ENCODE measurements at regions not wholly inside any gene's neighbourhood (a gene's known extent, or its start where the extent isn't known, plus 50 kb on each side); places are given as distances from the start of the nearest gene placed in this dataset.

DNA sequence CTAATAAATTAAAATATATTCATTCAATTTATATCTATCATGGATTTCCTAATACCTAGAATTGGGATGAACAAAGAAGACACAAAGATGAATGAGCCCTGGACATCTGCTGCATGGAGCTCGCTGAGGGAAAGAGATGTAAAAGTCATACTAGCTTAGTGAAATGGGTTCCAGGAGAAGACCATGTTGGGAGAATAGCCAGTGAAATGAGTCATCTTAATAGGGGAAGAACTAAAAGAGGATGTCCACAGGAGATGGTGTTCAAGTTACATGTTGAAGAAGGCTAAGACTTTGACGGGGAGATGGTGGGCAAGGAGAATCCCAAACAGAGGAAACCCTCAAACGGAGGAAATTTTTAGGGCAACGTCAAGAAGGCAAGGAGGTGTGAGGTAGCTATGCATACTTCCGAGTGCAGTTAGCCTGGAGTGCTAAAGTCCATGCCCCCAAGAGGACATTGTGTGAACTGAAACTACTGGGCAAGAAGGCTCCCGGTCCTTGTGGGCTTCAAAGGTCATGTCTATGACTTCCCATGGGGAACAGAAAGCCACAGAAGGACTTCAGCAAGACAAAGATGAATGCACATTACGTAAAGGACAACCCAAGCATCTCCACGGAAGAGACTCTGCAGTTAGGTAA, 220.5 kb upstream of the CDH11 start:
- Histone ChIP-seq H3K4me3 (ENCODE audit: control insufficient read depth in 1 of 2, extremely low read depth in 1 of 2, low read length in 1 of 2) (no peak overlapping the region), H3K27ac (ENCODE audit: low read length) (no peak overlapping the region), H3K9me3 (no peaks in the 10 kb centered on the region), H3K27me3 (replicated peaks in 1 of 2; ENCODE audit: control insufficient read depth in 2 of 2, extremely low read depth in 1 of 2, insufficient read depth in 2 of 2, low read length in 1 of 2) (no peaks in the 10 kb centered on the region), H3K4me1 (ENCODE audit: control insufficient read depth in 1 of 2, extremely low read depth in 1 of 2, insufficient read depth in 2 of 2, low read length in 2 of 2) (no peaks in the 10 kb centered on the region), H3K36me3 (ENCODE audit: control insufficient read depth in 2 of 2, extremely low read depth in 1 of 2, insufficient read depth in 1 of 2, low read length in 1 of 2) (no peaks in the 10 kb centered on the region)
- DNase-seq = no peak
- H3K27ac Mint-ChIP-seq = no peak overlapping the region
- H3K27me3 Mint-ChIP-seq = no peaks in the 10 kb centered on the region
- WGBS (ENCODE audit: insufficient coverage) = 72% methylated on average over 5 of the region's 8 CpGs
- no peaks in the 10 kb centered on the region for H3K36me3 Mint-ChIP-seq
- POLR2A ChIA-PET = no interaction called here
- no peaks in the 10 kb centered on the region for H3K4me1 Mint-ChIP-seq
- CTCF ChIA-PET = no interaction called here
- H3K9me3 Mint-ChIP-seq = peaks cover 19 to 32% (median 23%) of the 10 kb centered on the region in 3 donors
- ATAC-seq (replicated peaks in 1 of 4) = no peak
- no peak overlapping the region for H3K4me3 Mint-ChIP-seq

DNA sequence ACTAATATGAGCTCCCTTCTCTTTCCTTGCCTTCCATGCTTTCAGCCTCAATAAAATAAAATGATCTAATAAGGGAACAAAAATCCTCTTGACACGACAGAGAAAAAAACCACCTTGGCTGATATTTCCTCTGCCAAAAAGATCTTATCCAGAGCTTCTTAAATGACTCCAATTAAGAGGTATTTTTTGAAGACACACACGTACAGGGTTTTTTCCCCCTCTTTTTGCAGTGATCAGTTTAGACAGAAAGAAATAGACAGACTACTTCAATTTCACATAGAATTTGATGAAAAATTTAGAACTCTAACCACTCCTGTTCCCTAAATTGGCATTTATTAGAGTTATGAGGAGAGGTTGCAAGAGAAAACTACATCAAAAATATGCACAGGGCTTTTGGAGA, 217.2 kb upstream of the CDH11 start:
- H3K36me3 Mint-ChIP-seq = no peaks in the 10 kb centered on the region
- no peaks in the 10 kb centered on the region for H3K9me3 ChIP-seq
- no peaks in the 10 kb centered on the region for H3K36me3 ChIP-seq (ENCODE audit: control insufficient read depth in 2 of 2, extremely low read depth in 1 of 2, insufficient read depth in 1 of 2, low read length in 1 of 2)
- no peaks in the 10 kb centered on the region for H3K4me1 Mint-ChIP-seq
- H3K27ac ChIP-seq (ENCODE audit: low read length) = no peak overlapping the region
- DNase-seq (no peak), ATAC-seq (replicated peaks in 1 of 4) (no peak)
- ChIA-PET CTCF (no interaction called here), POLR2A (no interaction called here)
- no peaks in the 10 kb centered on the region for H3K4me1 ChIP-seq (ENCODE audit: control insufficient read depth in 1 of 2, extremely low read depth in 1 of 2, insufficient read depth in 2 of 2, low read length in 2 of 2)
- no CpG with 5 or more reads among the region's 2 CpGs for WGBS (ENCODE audit: insufficient coverage)
- no peaks in the 10 kb centered on the region for H3K27me3 ChIP-seq (replicated peaks in 1 of 2; ENCODE audit: control insufficient read depth in 2 of 2, extremely low read depth in 1 of 2, insufficient read depth in 2 of 2, low read length in 1 of 2)
- no peaks in the 10 kb centered on the region for H3K27me3 Mint-ChIP-seq
- H3K4me3 ChIP-seq (ENCODE audit: control insufficient read depth in 1 of 2, extremely low read depth in 1 of 2, low read length in 1 of 2) = no peak overlapping the region
- H3K9me3 Mint-ChIP-seq = peaks cover 15 to 19% (median 16%) of the 10 kb centered on the region in 3 donors
- no peak overlapping the region for H3K4me3 Mint-ChIP-seq
- no peak overlapping the region for H3K27ac Mint-ChIP-seq

DNA sequence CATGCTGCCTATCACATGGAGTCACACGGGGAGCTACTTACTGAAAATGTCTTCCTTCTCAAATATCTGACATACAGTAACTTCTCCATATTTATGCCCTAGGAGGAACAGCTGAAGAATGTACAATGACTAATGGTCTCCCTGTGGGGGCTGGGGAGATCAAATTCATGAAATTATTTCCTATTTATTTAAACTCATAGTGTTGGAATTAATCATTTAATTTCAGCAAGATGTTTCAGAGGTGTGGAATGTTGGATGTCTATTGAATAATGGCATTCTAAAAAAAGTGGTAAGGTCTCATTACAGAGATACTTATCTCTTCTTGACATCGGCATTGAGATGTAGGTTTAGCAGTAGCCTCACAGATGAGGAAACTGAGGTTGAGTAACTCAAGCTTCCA, 214.3 kb upstream of the CDH11 start:
- H3K27me3 Mint-ChIP-seq = no peaks in the 10 kb centered on the region
- no peak for ATAC-seq (replicated peaks in 1 of 4)
- no peaks in the 10 kb centered on the region for H3K27me3 ChIP-seq (replicated peaks in 1 of 2; ENCODE audit: control insufficient read depth in 2 of 2, extremely low read depth in 1 of 2, insufficient read depth in 2 of 2, low read length in 1 of 2)
- no CpG with 5 or more reads among the region's 2 CpGs for WGBS (ENCODE audit: insufficient coverage)
- no peaks in the 10 kb centered on the region for H3K36me3 ChIP-seq (ENCODE audit: control insufficient read depth in 2 of 2, extremely low read depth in 1 of 2, insufficient read depth in 1 of 2, low read length in 1 of 2)
- H3K36me3 Mint-ChIP-seq = no peaks in the 10 kb centered on the region
- no peak overlapping the region for H3K27ac Mint-ChIP-seq
- ChIA-PET CTCF (no interaction called here), POLR2A (no interaction called here)
- no peaks in the 10 kb centered on the region for H3K4me1 Mint-ChIP-seq
- no peak overlapping the region for H3K27ac ChIP-seq (ENCODE audit: low read length)
- peaks cover 12 to 14% (median 12%) of the 10 kb centered on the region in 3 donors for H3K9me3 Mint-ChIP-seq
- no peak overlapping the region for H3K4me3 ChIP-seq (ENCODE audit: control insufficient read depth in 1 of 2, extremely low read depth in 1 of 2, low read length in 1 of 2)
- no peak overlapping the region for H3K4me3 Mint-ChIP-seq
- DNase-seq = no peak
- no peaks in the 10 kb centered on the region for H3K9me3 ChIP-seq
- no peaks in the 10 kb centered on the region for H3K4me1 ChIP-seq (ENCODE audit: control insufficient read depth in 1 of 2, extremely low read depth in 1 of 2, insufficient read depth in 2 of 2, low read length in 2 of 2)

DNA sequence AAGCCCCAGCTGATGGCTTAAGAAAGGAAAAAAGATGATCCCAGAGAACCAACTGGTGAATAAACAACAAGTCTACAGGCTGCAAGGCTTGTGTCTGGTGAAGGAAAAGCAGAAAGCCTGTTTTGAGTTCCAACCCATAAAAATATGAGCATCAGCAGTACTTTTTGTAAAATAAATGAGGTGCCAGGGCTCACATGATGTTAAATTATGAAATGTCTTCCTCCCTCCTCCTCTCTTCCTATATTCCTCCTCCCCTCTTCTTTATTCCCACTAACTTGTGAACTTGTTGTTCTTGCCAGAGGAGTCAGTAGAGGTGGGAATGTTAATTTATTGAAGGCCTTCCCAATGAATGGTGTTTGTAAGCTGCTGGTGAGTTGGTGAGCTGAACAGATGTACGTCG, 212.2 kb upstream of the CDH11 start:
- no CpG with 5 or more reads among the region's 2 CpGs for WGBS (ENCODE audit: insufficient coverage)
- H3K27me3 Mint-ChIP-seq = no peaks in the 10 kb centered on the region

DNA sequence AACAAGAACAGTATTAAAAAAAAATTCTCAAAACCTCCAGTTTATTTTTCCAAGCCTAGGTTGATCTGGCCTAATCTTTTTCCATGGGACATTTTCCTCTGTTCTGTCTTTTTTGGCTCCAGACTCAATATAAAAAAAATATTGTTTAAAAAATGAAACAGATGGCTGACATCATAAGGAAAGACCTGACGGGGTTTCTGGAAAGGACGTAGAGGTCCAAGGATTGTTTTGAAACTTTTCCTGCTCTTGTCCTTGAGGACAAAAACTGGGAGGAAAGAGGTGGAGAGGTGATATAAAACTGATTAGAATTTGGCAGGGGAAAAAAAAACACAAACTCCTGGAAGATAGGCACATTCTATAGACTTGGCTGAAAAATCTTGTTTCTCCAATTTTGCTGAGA, 211.4 kb upstream of the CDH11 start:
- CTCF ChIA-PET = no interaction called here
- Mint-ChIP-seq H3K27me3 (no peaks in the 10 kb centered on the region), H3K9me3 (peaks cover 12 to 17% (median 15%) of the 10 kb centered on the region in 3 donors), H3K27ac (no peak overlapping the region), H3K4me1 (no peaks in the 10 kb centered on the region), H3K36me3 (no peaks in the 10 kb centered on the region), H3K4me3 (no peak overlapping the region)
- DNase-seq (no peak), ATAC-seq (replicated peaks in 1 of 4) (no peak)
- H3K4me1 ChIP-seq (ENCODE audit: control insufficient read depth in 1 of 2, extremely low read depth in 1 of 2, insufficient read depth in 2 of 2, low read length in 2 of 2) = no peaks in the 10 kb centered on the region
- H3K4me3 ChIP-seq (ENCODE audit: control insufficient read depth in 1 of 2, extremely low read depth in 1 of 2, low read length in 1 of 2) = no peak overlapping the region
- no peaks in the 10 kb centered on the region for H3K27me3 ChIP-seq (replicated peaks in 1 of 2; ENCODE audit: control insufficient read depth in 2 of 2, extremely low read depth in 1 of 2, insufficient read depth in 2 of 2, low read length in 1 of 2)
- POLR2A ChIA-PET = no interaction called here
- no peaks in the 10 kb centered on the region for H3K9me3 ChIP-seq
- H3K27ac ChIP-seq (ENCODE audit: low read length) = no peak overlapping the region
- 80% methylated on average over 1 of the region's 2 CpGs for WGBS (ENCODE audit: insufficient coverage)
- H3K36me3 ChIP-seq (ENCODE audit: control insufficient read depth in 2 of 2, extremely low read depth in 1 of 2, insufficient read depth in 1 of 2, low read length in 1 of 2) = no peaks in the 10 kb centered on the region

More for the DNA sequence above, 212.2 kb upstream of the CDH11 start:
- Mint-ChIP-seq H3K4me3 (no peak overlapping the region), H3K36me3 (no peaks in the 10 kb centered on the region), H3K27ac (no peak overlapping the region), H3K4me1 (no peaks in the 10 kb centered on the region), H3K9me3 (peaks cover 12 to 15% (median 13%) of the 10 kb centered on the region in 3 donors)
- Histone ChIP-seq H3K4me1 (ENCODE audit: control insufficient read depth in 1 of 2, extremely low read depth in 1 of 2, insufficient read depth in 2 of 2, low read length in 2 of 2) (no peaks in the 10 kb centered on the region), H3K36me3 (ENCODE audit: control insufficient read depth in 2 of 2, extremely low read depth in 1 of 2, insufficient read depth in 1 of 2, low read length in 1 of 2) (no peaks in the 10 kb centered on the region), H3K27ac (ENCODE audit: low read length) (no peak overlapping the region), H3K4me3 (ENCODE audit: control insufficient read depth in 1 of 2, extremely low read depth in 1 of 2, low read length in 1 of 2) (no peak overlapping the region), H3K27me3 (replicated peaks in 1 of 2; ENCODE audit: control insufficient read depth in 2 of 2, extremely low read depth in 1 of 2, insufficient read depth in 2 of 2, low read length in 1 of 2) (no peaks in the 10 kb centered on the region), H3K9me3 (no peaks in the 10 kb centered on the region)
- ChIA-PET CTCF (no interaction called here), POLR2A (no interaction called here)
- DNase-seq = no peak
- ATAC-seq (replicated peaks in 1 of 4) = no peak

DNA sequence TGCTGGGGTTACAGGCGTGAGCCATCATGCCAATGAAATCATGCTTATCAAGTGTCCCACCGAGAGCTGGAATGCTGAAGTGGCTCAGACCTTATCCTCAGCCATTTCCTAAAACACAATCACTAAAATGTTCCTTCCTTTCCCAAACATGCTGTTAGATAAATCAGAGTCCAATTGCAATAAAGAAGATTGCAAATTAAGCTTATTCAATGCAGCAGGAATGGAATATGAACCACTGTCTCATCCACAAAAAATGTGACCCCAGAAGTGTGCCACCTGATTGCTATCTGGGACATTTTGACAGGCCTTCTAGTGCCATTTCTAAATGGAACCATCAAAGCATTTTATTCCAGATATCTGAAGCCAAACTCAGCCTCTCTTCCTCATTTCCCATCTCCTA, 205.5 kb upstream of the CDH11 start:
- H3K27me3 Mint-ChIP-seq = no peaks in the 10 kb centered on the region
- ATAC-seq (replicated peaks in 1 of 4) (no peak), DNase-seq (no peak)
- no peaks in the 10 kb centered on the region for H3K9me3 ChIP-seq
- no peaks in the 10 kb centered on the region for H3K27me3 ChIP-seq (replicated peaks in 1 of 2; ENCODE audit: control insufficient read depth in 2 of 2, extremely low read depth in 1 of 2, insufficient read depth in 2 of 2, low read length in 1 of 2)
- POLR2A ChIA-PET = no interaction called here
- H3K36me3 Mint-ChIP-seq = no peaks in the 10 kb centered on the region
- WGBS (ENCODE audit: insufficient coverage) = 75% methylated on average over 2 of the region's 2 CpGs
- H3K4me1 ChIP-seq (ENCODE audit: control insufficient read depth in 1 of 2, extremely low read depth in 1 of 2, insufficient read depth in 2 of 2, low read length in 2 of 2) = no peaks in the 10 kb centered on the region
- no peak overlapping the region for H3K4me3 Mint-ChIP-seq
- no peaks in the 10 kb centered on the region for H3K4me1 Mint-ChIP-seq
- H3K27ac ChIP-seq (ENCODE audit: low read length) = no peak overlapping the region
- CTCF ChIA-PET = no interaction called here
- H3K27ac Mint-ChIP-seq = no peak overlapping the region
- H3K4me3 ChIP-seq (ENCODE audit: control insufficient read depth in 1 of 2, extremely low read depth in 1 of 2, low read length in 1 of 2) = no peak overlapping the region
- H3K9me3 Mint-ChIP-seq = peaks cover 12 to 18% (median 14%) of the 10 kb centered on the region in 3 donors
- H3K36me3 ChIP-seq (ENCODE audit: control insufficient read depth in 2 of 2, extremely low read depth in 1 of 2, insufficient read depth in 1 of 2, low read length in 1 of 2) = no peaks in the 10 kb centered on the region

DNA sequence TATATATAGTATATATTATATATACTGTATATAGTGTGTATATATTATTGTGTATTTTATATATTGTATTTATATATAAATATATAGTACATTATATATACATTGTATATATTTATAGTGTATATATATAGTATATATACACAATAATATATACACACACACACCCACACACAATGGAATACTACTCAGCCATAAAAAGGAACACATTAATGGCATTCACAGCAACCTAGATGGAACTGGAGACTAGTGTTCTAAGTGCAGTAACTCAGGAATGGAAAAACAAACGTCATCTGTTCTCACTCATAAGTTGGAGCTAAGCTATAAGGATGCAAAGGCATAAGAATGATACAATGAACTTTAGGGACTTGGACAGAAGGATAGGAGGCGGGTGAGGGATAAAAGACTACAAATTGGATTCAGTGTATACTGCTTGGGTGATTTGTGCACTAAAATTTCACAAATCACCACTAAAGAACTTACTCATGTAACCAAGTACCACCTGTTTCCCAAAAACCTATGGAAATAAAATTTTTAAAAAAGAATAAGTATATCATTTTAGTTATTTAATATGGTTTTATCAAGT, 201.9 kb upstream of the CDH11 start:
- ChIA-PET CTCF (no interaction called here), POLR2A (no interaction called here)
- H3K27me3 ChIP-seq (replicated peaks in 1 of 2; ENCODE audit: control insufficient read depth in 2 of 2, extremely low read depth in 1 of 2, insufficient read depth in 2 of 2, low read length in 1 of 2) = no peaks in the 10 kb centered on the region
- H3K9me3 ChIP-seq = no peaks in the 10 kb centered on the region
- H3K36me3 ChIP-seq (ENCODE audit: control insufficient read depth in 2 of 2, extremely low read depth in 1 of 2, insufficient read depth in 1 of 2, low read length in 1 of 2) = no peaks in the 10 kb centered on the region
- WGBS (ENCODE audit: insufficient coverage) = 60% methylated on average over 1 of the region's 2 CpGs
- Mint-ChIP-seq H3K4me3 (no peak overlapping the region), H3K27ac (no peak overlapping the region), H3K36me3 (no peaks in the 10 kb centered on the region), H3K9me3 (peaks cover 3 to 10% (median 7%) of the 10 kb centered on the region in 3 donors), H3K27me3 (no peaks in the 10 kb centered on the region), H3K4me1 (no peaks in the 10 kb centered on the region)
- H3K4me3 ChIP-seq (ENCODE audit: control insufficient read depth in 1 of 2, extremely low read depth in 1 of 2, low read length in 1 of 2) = no peak overlapping the region
- H3K4me1 ChIP-seq (ENCODE audit: control insufficient read depth in 1 of 2, extremely low read depth in 1 of 2, insufficient read depth in 2 of 2, low read length in 2 of 2) = no peaks in the 10 kb centered on the region
- ATAC-seq (replicated peaks in 1 of 4) (no peak), DNase-seq (no peak)
- H3K27ac ChIP-seq (ENCODE audit: low read length) = no peak overlapping the region

Measured in T-cell (primary cell).